IMR-90 (cell line): ENCODE measurements at regions not wholly inside any gene's neighbourhood (a gene's known extent, or its start where the extent isn't known, plus 50 kb on each side); places are given as distances from the start of the nearest gene placed in this dataset.

ENCODE experiments used
- CEBPB ChIP-seq: IDR thresholded peaks from 2 replicates; pipeline ENCODE4 v1.6.1; 2012; ENCODE audit warnings: low read depth, low read length, improper control_type of control experiment
- CHD1 ChIP-seq: IDR thresholded peaks from 2 replicates; pipeline ENCODE4 v1.6.1; 2012; ENCODE audit warnings: low read depth, low read length, improper control_type of control experiment
- FOS ChIP-seq: fragments of 150-350 bp; IDR thresholded peaks from 2 replicates; pipeline ENCODE4 v1.6.1; 2016; ENCODE audit warnings: low read depth, low read length
- MAFK ChIP-seq: IDR thresholded peaks from 2 replicates; pipeline ENCODE4 v1.6.1; 2012; ENCODE audit warnings: low read depth, low read length, improper control_type of control experiment
- MAZ ChIP-seq: IDR thresholded peaks from 2 replicates; pipeline ENCODE4 v1.6.1; 2012; ENCODE audit warnings: low read depth, mild to moderate bottlenecking, low read length, improper control_type of control experiment, moderate library complexity, borderline replicate concordance
- MXI1 ChIP-seq: IDR thresholded peaks from 2 replicates; pipeline ENCODE4 v1.6.1; 2012; ENCODE audit warnings: low read depth, mild to moderate bottlenecking, low read length, moderate library complexity, borderline replicate concordance
- NFE2L2 ChIP-seq: fragments of 150-350 bp; IDR thresholded peaks from 2 replicates; pipeline ENCODE4 v1.6.1; 2016; ENCODE audit warnings: low read depth, mild to moderate bottlenecking, low read length
- POLR2A ChIP-seq: IDR thresholded peaks from 2 replicates; pipeline ENCODE4 v1.6.1; 2012; ENCODE audit warnings: mild to moderate bottlenecking, low read depth, low read length
- RCOR1 ChIP-seq: IDR thresholded peaks from 2 replicates; pipeline ENCODE4 v1.6.1; 2012; ENCODE audit warnings: mild to moderate bottlenecking, low read length, improper control_type of control experiment; ENCODE audit not compliant: insufficient replicate concordance
- RFX5 ChIP-seq: IDR thresholded peaks from 2 replicates; pipeline ENCODE4 v1.8.0; 2012; ENCODE audit warnings: low read depth, mild to moderate bottlenecking, low read length, moderate library complexity
- SMC3 ChIP-seq: fragments of 150-350 bp; IDR thresholded peaks from 2 replicates; pipeline ENCODE4 v1.6.1; 2016; ENCODE audit warnings: low read depth, mild to moderate bottlenecking, antibody characterized with exemption, low read length, moderate library complexity
- TF ChIP-seq, protein P1 (sequence below): conservative IDR thresholded peaks from 2 replicates; pipeline ENCODE4 v1.5.1; 2012; ENCODE audit warnings: mild to moderate bottlenecking, low read depth, low read length, improper control_type of control experiment
- TF ChIP-seq, protein P2 (sequence below): fragments of 150-350 bp; IDR thresholded peaks from 2 replicates; pipeline ENCODE4 v1.6.1; 2016; ENCODE audit warnings: low read depth, mild to moderate bottlenecking, low read length, moderate library complexity, borderline replicate concordance
- TF ChIP-seq, protein P3 (sequence below): fragments of 150-350 bp; IDR thresholded peaks from 2 replicates; pipeline ENCODE4 v1.6.1; 2017; ENCODE audit warnings: mild to moderate bottlenecking, antibody characterized with exemption, low read length, low read depth

DNA sequence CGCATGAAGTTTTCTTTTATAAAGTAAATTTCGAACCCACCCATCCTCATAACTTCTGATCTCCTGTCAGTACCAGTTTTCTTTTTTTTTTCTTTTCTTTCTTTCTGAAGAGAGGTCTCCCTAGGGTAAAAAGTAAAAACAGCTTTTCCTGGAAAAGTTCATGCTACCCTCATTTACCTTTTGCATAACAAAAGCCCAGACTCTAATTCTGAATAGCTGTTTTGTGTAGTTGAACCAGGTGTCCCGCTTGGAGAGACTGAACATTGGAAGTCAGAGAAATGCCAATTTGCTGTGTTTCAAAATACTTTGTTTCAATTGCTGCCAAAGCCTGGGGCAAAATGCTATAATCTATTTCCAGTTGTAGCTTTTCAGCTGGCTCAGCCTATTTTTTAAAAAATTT is 113.7 kb upstream of the RUNX1 start:
- TF ChIP-seq, protein P1, sequence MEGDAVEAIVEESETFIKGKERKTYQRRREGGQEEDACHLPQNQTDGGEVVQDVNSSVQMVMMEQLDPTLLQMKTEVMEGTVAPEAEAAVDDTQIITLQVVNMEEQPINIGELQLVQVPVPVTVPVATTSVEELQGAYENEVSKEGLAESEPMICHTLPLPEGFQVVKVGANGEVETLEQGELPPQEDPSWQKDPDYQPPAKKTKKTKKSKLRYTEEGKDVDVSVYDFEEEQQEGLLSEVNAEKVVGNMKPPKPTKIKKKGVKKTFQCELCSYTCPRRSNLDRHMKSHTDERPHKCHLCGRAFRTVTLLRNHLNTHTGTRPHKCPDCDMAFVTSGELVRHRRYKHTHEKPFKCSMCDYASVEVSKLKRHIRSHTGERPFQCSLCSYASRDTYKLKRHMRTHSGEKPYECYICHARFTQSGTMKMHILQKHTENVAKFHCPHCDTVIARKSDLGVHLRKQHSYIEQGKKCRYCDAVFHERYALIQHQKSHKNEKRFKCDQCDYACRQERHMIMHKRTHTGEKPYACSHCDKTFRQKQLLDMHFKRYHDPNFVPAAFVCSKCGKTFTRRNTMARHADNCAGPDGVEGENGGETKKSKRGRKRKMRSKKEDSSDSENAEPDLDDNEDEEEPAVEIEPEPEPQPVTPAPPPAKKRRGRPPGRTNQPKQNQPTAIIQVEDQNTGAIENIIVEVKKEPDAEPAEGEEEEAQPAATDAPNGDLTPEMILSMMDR, result no peak
- TF ChIP-seq POLR2A (no peak), MAFK (no peak), RFX5 (no peak), FOS (no peak), SMC3 (no peak), MXI1 (no peak), RCOR1 (no peak), MAZ (no peak), CHD1 (no peak), CEBPB (no peak), NFE2L2 (no peak)
- TF ChIP-seq, protein P2, sequence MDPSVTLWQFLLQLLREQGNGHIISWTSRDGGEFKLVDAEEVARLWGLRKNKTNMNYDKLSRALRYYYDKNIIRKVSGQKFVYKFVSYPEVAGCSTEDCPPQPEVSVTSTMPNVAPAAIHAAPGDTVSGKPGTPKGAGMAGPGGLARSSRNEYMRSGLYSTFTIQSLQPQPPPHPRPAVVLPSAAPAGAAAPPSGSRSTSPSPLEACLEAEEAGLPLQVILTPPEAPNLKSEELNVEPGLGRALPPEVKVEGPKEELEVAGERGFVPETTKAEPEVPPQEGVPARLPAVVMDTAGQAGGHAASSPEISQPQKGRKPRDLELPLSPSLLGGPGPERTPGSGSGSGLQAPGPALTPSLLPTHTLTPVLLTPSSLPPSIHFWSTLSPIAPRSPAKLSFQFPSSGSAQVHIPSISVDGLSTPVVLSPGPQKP, result no peak
- TF ChIP-seq, protein P3, sequence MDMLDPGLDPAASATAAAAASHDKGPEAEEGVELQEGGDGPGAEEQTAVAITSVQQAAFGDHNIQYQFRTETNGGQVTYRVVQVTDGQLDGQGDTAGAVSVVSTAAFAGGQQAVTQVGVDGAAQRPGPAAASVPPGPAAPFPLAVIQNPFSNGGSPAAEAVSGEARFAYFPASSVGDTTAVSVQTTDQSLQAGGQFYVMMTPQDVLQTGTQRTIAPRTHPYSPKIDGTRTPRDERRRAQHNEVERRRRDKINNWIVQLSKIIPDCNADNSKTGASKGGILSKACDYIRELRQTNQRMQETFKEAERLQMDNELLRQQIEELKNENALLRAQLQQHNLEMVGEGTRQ, result no peak
